ENCODE measurements at regions not wholly inside any gene's neighbourhood (a gene's known extent, or its start where the extent isn't known, plus 50 kb on each side); places are given as distances from the start of the nearest gene placed in this dataset.

- no peak for DNase-seq (ENCODE audit: missing footprints)
- ATAC-seq, result no peak
- intact Hi-C loops (cut with DNase I), result loop anchor here (1.0 to 10.0 kb wide), 4 partner anchors 82 to 341 kb away; partner anchors contain the start of gene SNRK
Observed at GRCh38 chr3:43162230-43163084, 56.6 kb upstream of the POMGNT2 start.

- intact Hi-C loops (cut with DNase I), result loop anchor here (1.0 to 10.0 kb wide), 4 partner anchors 83 to 342 kb away; partner anchors contain the start of gene SNRK
- ATAC-seq, result no peak
- DNase-seq (ENCODE audit: missing footprints), result no peak
Observed at GRCh38 chr3:43161684-43162229, 55.9 kb upstream of the POMGNT2 start.

- ATAC-seq (no peak), DNase-seq (ENCODE audit: missing footprints) (no peak)
- intact Hi-C loops (cut with DNase I), result loop anchor here (5.0 to 10.0 kb wide), 2 partner anchors 84 to 127 kb away; partner anchors contain the start of gene SNRK
Observed at GRCh38 chr3:43160664-43161063, 54.8 kb upstream of the POMGNT2 start.

- ATAC-seq (no peak), DNase-seq (ENCODE audit: missing footprints) (no peak)
- intact Hi-C loops (cut with DNase I), result loop anchor here (5.0 to 10.0 kb wide), 2 partner anchors 85 to 127 kb away; partner anchors contain the start of gene SNRK
Observed at GRCh38 chr3:43159876-43160255, 54.0 kb upstream of the POMGNT2 start.

- DNase-seq (ENCODE audit: missing footprints) (no peak), ATAC-seq (no peak)
- intact Hi-C loops (cut with DNase I), result no loop called here
Observed at GRCh38 chr3:43159131-43159875, 53.4 kb upstream of the POMGNT2 start.

- intact Hi-C loops (cut with DNase I), result no loop called here
- no peak for DNase-seq (ENCODE audit: missing footprints)
- ATAC-seq, result no peak
Observed at GRCh38 chr3:43156812-43157455, 51.1 kb upstream of the POMGNT2 start.

GRCh38 chr3:43155464-43156121, 49.7 kb upstream of the POMGNT2 start:
- DNase-seq (ENCODE audit: missing footprints) (peak; percentile 75), ATAC-seq (peak; percentile 81)
- intact Hi-C loops (cut with DNase I), result loop anchor here (1.0 kb wide), 1 partner anchor 194 kb away; no protein-coding TSS in a partner anchor
